Mononuclear cell (primary cell): ENCODE measurements at regions not wholly inside any gene's neighbourhood (a gene's known extent, or its start where the extent isn't known, plus 50 kb on each side); places are given as distances from the start of the nearest gene placed in this dataset.

Experiments used
- H3K27me3 ChIP-seq: 2 replicates; pipeline ENCODE4 v1.6.0; 2011; ENCODE audit warnings: low read length, control low read depth; ENCODE audit not compliant: insufficient read depth
- H3K4me1 ChIP-seq: 2 replicates; pipeline ENCODE4 v1.5.1; 2011; ENCODE audit warnings: mild to moderate bottlenecking, low read length, control low read depth; ENCODE audit not compliant: insufficient read depth
- H3K4me3 ChIP-seq: 2 replicates; pipeline ENCODE4 v1.5.1; 2011; ENCODE audit warnings: mild to moderate bottlenecking, low read length, moderate library complexity
- H3K9me3 ChIP-seq: 2 replicates; pipeline ENCODE4 v1.5.1; 2011; ENCODE audit warnings: low read depth, mild to moderate bottlenecking, control low read depth, low read length

DNA sequence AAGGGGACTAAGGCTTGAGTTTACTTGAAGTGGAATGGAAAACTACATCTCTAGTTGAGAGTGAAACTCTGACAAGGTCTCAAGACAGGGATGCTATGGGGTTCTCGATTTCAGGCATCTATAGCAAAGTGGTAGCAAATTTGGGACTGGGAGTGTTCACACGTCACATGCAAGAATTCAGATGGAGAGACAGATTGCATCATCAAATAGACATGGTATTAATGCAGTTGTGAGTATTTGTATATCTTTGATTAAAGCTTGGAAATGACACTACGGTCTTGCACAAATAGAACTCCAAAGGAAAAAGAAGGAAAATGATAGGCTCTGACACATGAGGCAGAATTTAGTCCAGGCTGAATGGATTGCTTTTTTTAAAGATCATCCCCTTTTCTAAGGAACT is 1061.6 kb upstream of the FANCL start:
- Histone ChIP-seq H3K27me3 (no peaks in the 10 kb centered on the region), H3K4me3 (no peak overlapping the region), H3K9me3 (no peaks in the 10 kb centered on the region), H3K4me1 (no peaks in the 10 kb centered on the region)

- Histone ChIP-seq H3K27me3 (no peaks in the 10 kb centered on the region), H3K4me3 (no peak overlapping the region), H3K9me3 (no peaks in the 10 kb centered on the region), H3K4me1 (no peaks in the 10 kb centered on the region)
These were observed 1060.6 kb upstream of the FANCL start for GRCh38 chr2:59301466-59302402.

DNA sequence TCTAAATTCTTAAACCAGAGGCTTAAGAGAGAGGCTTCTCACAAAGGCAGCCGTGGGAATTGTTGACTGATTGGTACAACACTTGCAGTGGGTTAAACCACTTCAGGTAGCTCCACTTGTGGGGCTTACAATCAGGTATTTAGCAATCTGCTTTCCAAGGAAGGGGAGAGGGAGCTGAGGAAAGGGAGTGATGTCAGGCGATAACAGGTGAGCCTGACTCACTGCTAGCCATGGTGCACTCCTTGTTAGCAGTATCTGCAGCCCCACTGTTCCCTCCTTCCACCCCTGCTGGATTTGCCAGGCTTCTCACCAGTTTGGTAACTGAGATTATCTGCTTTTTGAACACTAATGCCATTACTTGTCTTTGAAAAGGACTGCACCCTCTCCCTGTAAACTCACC is 1056.7 kb upstream of the FANCL start:
- H3K9me3 ChIP-seq = no peaks in the 10 kb centered on the region
- H3K4me3 ChIP-seq = no peak overlapping the region
- no peaks in the 10 kb centered on the region for H3K27me3 ChIP-seq
- H3K4me1 ChIP-seq = no peaks in the 10 kb centered on the region

GRCh38 chr2:59296279-59296678 is 1055.2 kb upstream of the FANCL start:
- Histone ChIP-seq H3K4me3 (no peak overlapping the region), H3K27me3 (no peaks in the 10 kb centered on the region), H3K4me1 (no peaks in the 10 kb centered on the region), H3K9me3 (no peaks in the 10 kb centered on the region)

- no peaks in the 10 kb centered on the region for H3K9me3 ChIP-seq
- H3K4me1 ChIP-seq = no peaks in the 10 kb centered on the region
- H3K4me3 ChIP-seq = no peak overlapping the region
- no peaks in the 10 kb centered on the region for H3K27me3 ChIP-seq
These were observed 1054.5 kb upstream of the FANCL start for GRCh38 chr2:59295524-59296162.

DNA sequence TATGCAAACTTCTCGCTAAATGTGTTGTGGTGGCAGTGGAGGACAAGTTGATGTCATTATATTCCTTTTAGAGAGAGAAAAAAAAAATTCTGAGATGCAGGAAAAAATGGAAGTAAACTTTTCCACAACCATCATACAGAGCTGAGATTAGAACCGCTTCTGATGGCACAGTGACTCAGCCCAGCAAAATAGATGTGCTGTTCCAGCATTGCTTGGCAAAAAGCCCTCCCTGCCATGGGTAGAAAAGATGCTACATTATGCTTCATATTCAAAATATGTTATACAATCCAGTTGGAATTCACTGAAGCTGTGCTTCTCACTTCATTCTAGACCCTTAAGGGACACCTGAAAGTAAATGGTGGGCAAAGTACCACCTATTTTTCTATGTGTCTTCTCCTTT is 1047.6 kb upstream of the FANCL start:
- H3K27me3 ChIP-seq = no peaks in the 10 kb centered on the region
- no peak overlapping the region for H3K4me3 ChIP-seq
- H3K4me1 ChIP-seq = no peaks in the 10 kb centered on the region

GRCh38 chr2:59282374-59283057 is 1041.4 kb upstream of the FANCL start:
- Histone ChIP-seq H3K9me3 (no peaks in the 10 kb centered on the region), H3K4me3 (no peak overlapping the region), H3K4me1 (no peaks in the 10 kb centered on the region), H3K27me3 (no peaks in the 10 kb centered on the region)

More for the DNA sequence above, 1047.6 kb upstream of the FANCL start:
- H3K9me3 ChIP-seq = no peaks in the 10 kb centered on the region

- no peaks in the 10 kb centered on the region for H3K4me1 ChIP-seq
- no peaks in the 10 kb centered on the region for H3K9me3 ChIP-seq
- no peaks in the 10 kb centered on the region for H3K27me3 ChIP-seq
- no peak overlapping the region for H3K4me3 ChIP-seq
These were observed 1036.5 kb upstream of the FANCL start for GRCh38 chr2:59277671-59278070.

DNA sequence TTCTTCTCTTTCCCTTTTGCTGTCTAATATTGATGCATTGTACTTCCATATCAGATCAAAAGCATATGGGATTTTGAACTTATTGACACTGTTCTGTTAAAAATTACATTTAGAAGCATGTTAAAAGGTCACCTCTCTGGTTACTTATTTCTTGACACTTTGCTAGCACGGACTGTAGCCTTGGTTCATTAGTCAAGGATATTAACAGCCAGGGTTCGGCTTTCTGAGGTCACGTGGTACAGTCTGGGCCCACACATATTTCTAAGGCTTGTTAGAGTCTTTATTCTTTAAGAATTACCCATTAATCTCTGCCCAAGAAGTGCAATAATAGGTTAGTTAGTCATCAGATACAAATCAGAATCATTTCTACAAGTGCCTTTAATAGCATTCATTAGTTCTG is 1035.8 kb upstream of the FANCL start:
- H3K27me3 ChIP-seq = no peaks in the 10 kb centered on the region
- H3K4me1 ChIP-seq = no peaks in the 10 kb centered on the region
- no peak overlapping the region for H3K4me3 ChIP-seq
- no peaks in the 10 kb centered on the region for H3K9me3 ChIP-seq

GRCh38 chr2:59276033-59276432 is 1034.9 kb upstream of the FANCL start:
- Histone ChIP-seq H3K27me3 (no peaks in the 10 kb centered on the region), H3K4me3 (no peak overlapping the region), H3K4me1 (no peaks in the 10 kb centered on the region), H3K9me3 (no peaks in the 10 kb centered on the region)

DNA sequence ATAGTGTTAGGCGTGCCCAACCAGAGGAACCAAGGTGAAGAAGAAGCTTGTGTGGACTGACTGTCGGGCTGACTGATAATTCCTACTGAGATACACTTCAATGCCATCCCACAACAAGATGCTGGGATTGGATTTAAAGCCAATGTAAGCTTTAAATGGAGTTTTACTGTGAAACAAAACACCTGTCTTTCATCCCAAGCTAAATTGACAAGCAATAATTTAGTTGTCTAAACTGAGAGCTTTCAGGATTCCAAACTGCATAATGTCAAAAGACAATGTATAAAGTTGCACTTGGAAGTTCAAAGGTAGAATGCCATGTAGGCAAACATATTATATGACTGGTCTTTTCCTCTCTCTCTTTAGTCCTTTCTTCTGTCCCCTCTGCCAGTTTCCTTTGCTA is 1025.3 kb upstream of the FANCL start:
- Histone ChIP-seq H3K4me3 (no peak overlapping the region), H3K4me1 (no peaks in the 10 kb centered on the region), H3K9me3 (no peaks in the 10 kb centered on the region), H3K27me3 (no peaks in the 10 kb centered on the region)

DNA sequence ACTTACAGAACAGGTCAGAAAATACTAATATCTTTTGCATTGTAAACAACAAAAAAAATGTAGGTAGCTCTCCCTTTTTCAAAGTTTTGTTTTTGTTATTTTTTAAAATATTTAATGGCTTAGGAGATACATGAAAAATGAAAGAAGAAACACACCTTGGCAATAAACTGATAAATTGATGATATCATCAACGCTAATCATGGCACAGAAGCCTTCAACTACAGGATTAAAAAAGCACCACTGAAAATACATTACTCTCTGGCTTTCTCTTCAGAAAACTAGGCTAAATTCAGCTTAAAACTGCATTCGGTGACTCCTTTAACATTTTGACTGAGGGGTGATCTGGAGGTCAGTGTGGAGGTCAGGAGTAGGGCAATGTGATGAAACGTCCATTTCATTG is 1018.8 kb upstream of the FANCL start:
- H3K27me3 ChIP-seq = no peaks in the 10 kb centered on the region
- H3K4me3 ChIP-seq = no peak overlapping the region
- no peaks in the 10 kb centered on the region for H3K4me1 ChIP-seq
- no peaks in the 10 kb centered on the region for H3K9me3 ChIP-seq

DNA sequence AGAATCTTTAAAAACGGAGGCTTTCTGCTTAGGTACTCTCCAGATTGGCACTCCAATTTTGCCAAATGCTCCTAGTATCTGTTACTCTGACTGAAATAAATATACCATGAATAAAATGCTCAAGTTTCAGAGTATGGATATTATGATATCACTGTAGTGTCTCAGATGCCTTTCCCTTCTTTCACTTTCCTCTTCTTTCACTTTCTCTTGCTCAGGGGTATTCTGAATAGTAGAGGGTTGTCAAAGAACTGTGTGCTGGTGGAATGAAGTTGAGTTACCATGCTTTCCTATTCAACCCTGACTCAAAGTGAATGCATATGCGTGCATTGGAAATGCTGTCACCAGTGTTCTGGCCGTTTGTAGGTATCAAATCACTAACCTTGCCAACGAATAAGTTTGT is 1015.2 kb upstream of the FANCL start:
- H3K4me1 ChIP-seq = no peaks in the 10 kb centered on the region
- no peaks in the 10 kb centered on the region for H3K9me3 ChIP-seq
- no peak overlapping the region for H3K4me3 ChIP-seq
- H3K27me3 ChIP-seq = no peaks in the 10 kb centered on the region

- Histone ChIP-seq H3K4me3 (no peak overlapping the region), H3K9me3 (no peaks in the 10 kb centered on the region), H3K4me1 (no peaks in the 10 kb centered on the region), H3K27me3 (no peaks in the 10 kb centered on the region)
These were observed 1013.2 kb upstream of the FANCL start for GRCh38 chr2:59254279-59254678.

DNA sequence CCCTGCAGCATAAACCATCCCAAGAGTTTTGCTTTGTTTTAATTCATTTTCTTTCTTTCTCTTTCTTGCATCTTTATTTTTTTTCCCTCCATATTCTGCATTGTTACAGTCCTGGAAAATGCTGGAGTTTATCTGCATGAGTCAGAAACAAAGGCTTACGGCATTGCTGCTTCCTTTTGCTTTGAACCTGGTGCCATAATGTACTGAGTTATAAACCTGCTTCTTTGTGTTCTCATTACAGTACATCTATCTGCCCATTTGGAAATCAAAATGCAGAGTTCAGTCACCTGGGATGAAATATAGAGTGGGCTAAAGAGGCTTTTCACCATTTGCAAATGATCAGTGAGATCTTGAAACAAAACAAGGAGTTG is 1009.2 kb upstream of the FANCL start:
- H3K9me3 ChIP-seq = no peaks in the 10 kb centered on the region
- H3K27me3 ChIP-seq = no peaks in the 10 kb centered on the region
- H3K4me1 ChIP-seq = no peaks in the 10 kb centered on the region
- H3K4me3 ChIP-seq = no peak overlapping the region
